ENCODE measurements at regions not wholly inside any gene's neighbourhood (a gene's known extent, or its start where the extent isn't known, plus 50 kb on each side); places are given as distances from the start of the nearest gene placed in this dataset.
"Not testable (repeated sequence)": the region's sequence is repeated elsewhere in the genome, so short reads cannot be mapped to it uniquely, and the experiment has no call there.

- Histone ChIP-seq H3K36me3 (ENCODE audit: control insufficient read depth in 2 of 2, insufficient read depth in 2 of 2, low read length in 2 of 2) (no peaks in the 10 kb centered on the region), H3K27ac (ENCODE audit: low read length) (no peak overlapping the region), H3K9me3 (ENCODE audit: control insufficient read depth in 2 of 2, low read length in 2 of 2) (no peaks in the 10 kb centered on the region), H3K4me3 (ENCODE audit: low read length in 2 of 2) (no peak overlapping the region), H3K9ac (ENCODE audit: low read length in 2 of 2) (no peak overlapping the region), H3K27me3 (ENCODE audit: control insufficient read depth in 1 of 2, insufficient read depth in 2 of 2, low read length in 2 of 2) (no peaks in the 10 kb centered on the region), H3K4me1 (ENCODE audit: control insufficient read depth, insufficient read depth, low read length) (no peaks in the 10 kb centered on the region)
Measured at GRCh38 chr1:106366627-106367319, 689.7 kb upstream of the PRMT6 start.

GRCh38 chr1:106378261-106378660 is 678.2 kb upstream of the PRMT6 start:
- H3K27me3 ChIP-seq (ENCODE audit: control insufficient read depth in 1 of 2, insufficient read depth in 2 of 2, low read length in 2 of 2) = no peaks in the 10 kb centered on the region
- H3K4me1 ChIP-seq (ENCODE audit: control insufficient read depth, insufficient read depth, low read length) = no peaks in the 10 kb centered on the region
- H3K9ac ChIP-seq (ENCODE audit: low read length in 2 of 2) = no peak overlapping the region
- no peaks in the 10 kb centered on the region for H3K36me3 ChIP-seq (ENCODE audit: control insufficient read depth in 2 of 2, insufficient read depth in 2 of 2, low read length in 2 of 2)
- no peaks in the 10 kb centered on the region for H3K9me3 ChIP-seq (ENCODE audit: control insufficient read depth in 2 of 2, low read length in 2 of 2)
- no peak overlapping the region for H3K4me3 ChIP-seq (ENCODE audit: low read length in 2 of 2)
- H3K27ac ChIP-seq (ENCODE audit: low read length) = no peak overlapping the region

DNA sequence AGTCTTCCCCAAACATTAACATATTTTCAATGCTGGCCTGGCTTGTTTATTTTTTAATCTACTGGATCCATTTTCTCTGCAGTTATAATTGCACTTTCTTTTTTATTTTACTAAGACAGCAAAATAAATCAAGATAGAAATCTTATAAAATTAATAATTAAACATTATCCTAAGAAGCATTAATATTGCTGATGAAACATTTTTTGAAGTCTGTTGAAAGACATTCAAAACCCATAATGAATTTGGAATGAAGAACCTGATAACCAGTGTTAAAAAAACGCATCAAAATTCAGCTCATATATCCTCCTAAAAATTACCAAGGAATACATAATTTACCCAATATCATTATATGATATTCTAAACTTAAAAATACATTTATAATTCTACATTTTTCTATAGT is 675.7 kb upstream of the PRMT6 start:
- H3K27me3 ChIP-seq (ENCODE audit: control insufficient read depth in 1 of 2, insufficient read depth in 2 of 2, low read length in 2 of 2) = no peaks in the 10 kb centered on the region
- no peaks in the 10 kb centered on the region for H3K36me3 ChIP-seq (ENCODE audit: control insufficient read depth in 2 of 2, insufficient read depth in 2 of 2, low read length in 2 of 2)
- no peak overlapping the region for H3K9ac ChIP-seq (ENCODE audit: low read length in 2 of 2)
- H3K4me1 ChIP-seq (ENCODE audit: control insufficient read depth, insufficient read depth, low read length) = no peaks in the 10 kb centered on the region
- no peak overlapping the region for H3K4me3 ChIP-seq (ENCODE audit: low read length in 2 of 2)
- H3K9me3 ChIP-seq (ENCODE audit: control insufficient read depth in 2 of 2, low read length in 2 of 2) = no peaks in the 10 kb centered on the region
- no peak overlapping the region for H3K27ac ChIP-seq (ENCODE audit: low read length)

DNA sequence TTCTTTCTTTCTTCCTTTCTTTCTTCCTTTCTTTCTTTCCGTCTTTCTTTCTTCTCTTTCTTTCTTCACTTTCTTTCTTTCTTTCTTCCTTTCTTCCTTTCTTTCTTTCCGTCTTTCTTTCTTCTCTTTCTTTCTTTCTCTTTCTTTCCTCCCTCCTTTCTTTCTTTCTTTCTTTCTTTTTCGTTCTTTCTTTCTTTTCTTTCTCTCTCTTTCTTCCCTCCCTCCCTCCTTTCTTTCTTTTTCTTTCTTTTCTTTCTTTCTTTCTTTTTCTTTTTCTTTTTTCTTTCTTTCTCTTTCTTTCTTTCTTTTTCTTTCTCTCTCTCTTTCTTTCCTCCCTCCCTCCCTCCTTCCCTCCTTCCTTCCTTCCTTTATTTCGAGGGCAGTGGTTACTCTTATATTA is 667.3 kb upstream of the PRMT6 start:
- not testable (repeated sequence) for H3K4me1 ChIP-seq (ENCODE audit: control insufficient read depth, insufficient read depth, low read length); H3K4me3 ChIP-seq (ENCODE audit: low read length in 2 of 2); H3K9ac ChIP-seq (ENCODE audit: low read length in 2 of 2); H3K27me3 ChIP-seq (ENCODE audit: control insufficient read depth in 1 of 2, insufficient read depth in 2 of 2, low read length in 2 of 2); H3K36me3 ChIP-seq (ENCODE audit: control insufficient read depth in 2 of 2, insufficient read depth in 2 of 2, low read length in 2 of 2); H3K27ac ChIP-seq (ENCODE audit: low read length); H3K9me3 ChIP-seq (ENCODE audit: control insufficient read depth in 2 of 2, low read length in 2 of 2)

GRCh38 chr1:106393046-106393445 is 663.4 kb upstream of the PRMT6 start:
- Histone ChIP-seq H3K4me1 (ENCODE audit: control insufficient read depth, insufficient read depth, low read length) (no peaks in the 10 kb centered on the region), H3K4me3 (ENCODE audit: low read length in 2 of 2) (no peak overlapping the region), H3K9ac (ENCODE audit: low read length in 2 of 2) (no peak overlapping the region), H3K36me3 (ENCODE audit: control insufficient read depth in 2 of 2, insufficient read depth in 2 of 2, low read length in 2 of 2) (no peaks in the 10 kb centered on the region), H3K27ac (ENCODE audit: low read length) (no peak overlapping the region), H3K9me3 (ENCODE audit: control insufficient read depth in 2 of 2, low read length in 2 of 2) (no peaks in the 10 kb centered on the region), H3K27me3 (ENCODE audit: control insufficient read depth in 1 of 2, insufficient read depth in 2 of 2, low read length in 2 of 2) (no peaks in the 10 kb centered on the region)

GRCh38 chr1:106396020-106396419 is 660.5 kb upstream of the PRMT6 start:
- Histone ChIP-seq H3K27me3 (ENCODE audit: control insufficient read depth in 1 of 2, insufficient read depth in 2 of 2, low read length in 2 of 2) (no peaks in the 10 kb centered on the region), H3K4me1 (ENCODE audit: control insufficient read depth, insufficient read depth, low read length) (no peaks in the 10 kb centered on the region), H3K27ac (ENCODE audit: low read length) (no peak overlapping the region), H3K4me3 (ENCODE audit: low read length in 2 of 2) (no peak overlapping the region), H3K36me3 (ENCODE audit: control insufficient read depth in 2 of 2, insufficient read depth in 2 of 2, low read length in 2 of 2) (no peaks in the 10 kb centered on the region), H3K9me3 (ENCODE audit: control insufficient read depth in 2 of 2, low read length in 2 of 2) (no peaks in the 10 kb centered on the region), H3K9ac (ENCODE audit: low read length in 2 of 2) (no peak overlapping the region)

GRCh38 chr1:106398391-106398790 is 658.1 kb upstream of the PRMT6 start:
- H3K4me3 ChIP-seq (ENCODE audit: low read length in 2 of 2) = no peak overlapping the region
- H3K4me1 ChIP-seq (ENCODE audit: control insufficient read depth, insufficient read depth, low read length) = no peaks in the 10 kb centered on the region
- H3K9ac ChIP-seq (ENCODE audit: low read length in 2 of 2) = no peak overlapping the region
- no peak overlapping the region for H3K27ac ChIP-seq (ENCODE audit: low read length)
- H3K9me3 ChIP-seq (ENCODE audit: control insufficient read depth in 2 of 2, low read length in 2 of 2) = no peaks in the 10 kb centered on the region
- H3K27me3 ChIP-seq (ENCODE audit: control insufficient read depth in 1 of 2, insufficient read depth in 2 of 2, low read length in 2 of 2) = no peaks in the 10 kb centered on the region
- H3K36me3 ChIP-seq (ENCODE audit: control insufficient read depth in 2 of 2, insufficient read depth in 2 of 2, low read length in 2 of 2) = no peaks in the 10 kb centered on the region

DNA sequence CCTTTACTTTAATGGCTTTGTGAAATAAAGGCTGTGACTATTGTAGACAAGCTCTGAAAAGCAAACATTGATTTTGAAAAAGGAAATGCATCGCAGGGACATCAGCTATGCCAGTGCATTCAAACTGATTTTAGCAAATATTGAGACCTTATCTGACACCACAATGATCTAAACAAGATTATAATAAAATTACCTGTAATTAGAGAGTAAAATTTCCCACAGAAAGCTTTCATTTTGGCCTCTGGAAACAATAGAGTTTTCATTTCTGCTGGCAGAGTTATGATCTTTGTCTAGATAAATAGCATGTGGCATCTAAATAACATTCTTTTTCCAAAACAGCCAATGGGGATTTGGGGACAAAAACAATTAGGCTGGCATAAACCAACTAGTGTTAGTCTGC is 650.4 kb upstream of the PRMT6 start:
- Histone ChIP-seq H3K4me1 (ENCODE audit: control insufficient read depth, insufficient read depth, low read length) (no peaks in the 10 kb centered on the region), H3K9me3 (ENCODE audit: control insufficient read depth in 2 of 2, low read length in 2 of 2) (no peaks in the 10 kb centered on the region), H3K36me3 (ENCODE audit: control insufficient read depth in 2 of 2, insufficient read depth in 2 of 2, low read length in 2 of 2) (no peaks in the 10 kb centered on the region)

GRCh38 chr1:106412321-106412720 is 644.2 kb upstream of the PRMT6 start:
- not testable (repeated sequence) for H3K36me3 ChIP-seq (ENCODE audit: control insufficient read depth in 2 of 2, insufficient read depth in 2 of 2, low read length in 2 of 2); H3K4me1 ChIP-seq (ENCODE audit: control insufficient read depth, insufficient read depth, low read length); H3K9me3 ChIP-seq (ENCODE audit: control insufficient read depth in 2 of 2, low read length in 2 of 2); H3K27me3 ChIP-seq (ENCODE audit: control insufficient read depth in 1 of 2, insufficient read depth in 2 of 2, low read length in 2 of 2); H3K27ac ChIP-seq (ENCODE audit: low read length); H3K9ac ChIP-seq (ENCODE audit: low read length in 2 of 2); H3K4me3 ChIP-seq (ENCODE audit: low read length in 2 of 2)

More for the DNA sequence above, 650.4 kb upstream of the PRMT6 start:
- Histone ChIP-seq H3K27ac (ENCODE audit: low read length) (no peak overlapping the region), H3K27me3 (ENCODE audit: control insufficient read depth in 1 of 2, insufficient read depth in 2 of 2, low read length in 2 of 2) (no peaks in the 10 kb centered on the region), H3K4me3 (ENCODE audit: low read length in 2 of 2) (no peak overlapping the region), H3K9ac (ENCODE audit: low read length in 2 of 2) (no peak overlapping the region)

DNA sequence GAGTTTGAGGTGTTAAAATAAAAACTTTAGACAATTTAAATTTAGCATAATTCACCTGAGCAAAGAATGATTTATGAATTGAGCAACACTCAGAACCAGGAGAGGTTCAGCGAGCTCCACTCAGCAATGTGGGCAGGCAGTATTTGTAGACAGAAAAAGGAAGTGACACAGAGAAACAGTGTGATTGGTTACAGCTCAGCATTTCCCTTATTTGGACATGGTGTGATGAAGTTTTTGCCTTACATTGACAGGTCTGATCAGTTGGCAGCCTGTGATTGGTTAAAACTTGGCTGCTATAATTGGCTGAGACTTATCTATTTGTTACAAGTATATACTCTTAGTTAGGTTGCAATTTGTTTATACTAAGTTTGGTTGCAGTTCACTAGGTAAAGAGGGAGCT is 621.2 kb upstream of the PRMT6 start:
- Histone ChIP-seq H3K36me3 (ENCODE audit: control insufficient read depth in 2 of 2, insufficient read depth in 2 of 2, low read length in 2 of 2) (no peaks in the 10 kb centered on the region), H3K4me3 (ENCODE audit: low read length in 2 of 2) (no peak overlapping the region), H3K27me3 (ENCODE audit: control insufficient read depth in 1 of 2, insufficient read depth in 2 of 2, low read length in 2 of 2) (no peaks in the 10 kb centered on the region), H3K9ac (ENCODE audit: low read length in 2 of 2) (no peak overlapping the region), H3K27ac (ENCODE audit: low read length) (no peak overlapping the region), H3K9me3 (ENCODE audit: control insufficient read depth in 2 of 2, low read length in 2 of 2) (no peaks in the 10 kb centered on the region), H3K4me1 (ENCODE audit: control insufficient read depth, insufficient read depth, low read length) (no peaks in the 10 kb centered on the region)

GRCh38 chr1:106439475-106439874 is 617.0 kb upstream of the PRMT6 start:
- H3K4me3 ChIP-seq (ENCODE audit: low read length in 2 of 2) = no peak overlapping the region
- peaks cover 0 to 3% of the 10 kb centered on the region in 2 donors for H3K9me3 ChIP-seq (ENCODE audit: control insufficient read depth in 2 of 2, low read length in 2 of 2)
- H3K4me1 ChIP-seq (ENCODE audit: control insufficient read depth, insufficient read depth, low read length) = no peaks in the 10 kb centered on the region
- H3K27me3 ChIP-seq (ENCODE audit: control insufficient read depth in 1 of 2, insufficient read depth in 2 of 2, low read length in 2 of 2) = no peaks in the 10 kb centered on the region
- no peak overlapping the region for H3K9ac ChIP-seq (ENCODE audit: low read length in 2 of 2)
- H3K36me3 ChIP-seq (ENCODE audit: control insufficient read depth in 2 of 2, insufficient read depth in 2 of 2, low read length in 2 of 2) = no peaks in the 10 kb centered on the region
- no peak overlapping the region for H3K27ac ChIP-seq (ENCODE audit: low read length)

All from stomach smooth muscle (tissue), 2 donors.